ENCODE measurements at regions not wholly inside any gene's neighbourhood (a gene's known extent, or its start where the extent isn't known, plus 50 kb on each side); places are given as distances from the start of the nearest gene placed in this dataset.
A peak's percentile ranks its signal among the peaks of the same experiment; 100 is the strongest.

DNA sequence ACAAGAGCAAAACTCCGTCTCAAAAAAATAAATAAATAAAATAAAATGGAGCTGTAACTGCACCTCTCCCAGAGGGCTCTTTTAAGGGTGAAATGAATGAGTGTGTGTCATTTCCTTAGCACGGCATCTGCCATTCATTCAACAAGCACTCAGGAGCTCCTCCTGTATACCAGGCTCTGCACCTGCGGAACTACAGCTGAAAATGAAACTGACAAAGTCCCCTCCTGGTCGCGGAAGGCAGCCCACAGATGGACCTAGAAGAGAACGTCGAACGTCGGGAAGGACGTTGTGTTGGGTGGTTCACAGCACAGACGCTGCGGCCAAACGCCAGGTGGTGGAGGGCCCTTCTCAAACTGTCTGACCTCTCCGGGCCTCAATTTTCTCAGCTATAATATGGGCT is 256.4 kb downstream of the TFAP2C start:
- TF ChIP-seq, protein P1, sequence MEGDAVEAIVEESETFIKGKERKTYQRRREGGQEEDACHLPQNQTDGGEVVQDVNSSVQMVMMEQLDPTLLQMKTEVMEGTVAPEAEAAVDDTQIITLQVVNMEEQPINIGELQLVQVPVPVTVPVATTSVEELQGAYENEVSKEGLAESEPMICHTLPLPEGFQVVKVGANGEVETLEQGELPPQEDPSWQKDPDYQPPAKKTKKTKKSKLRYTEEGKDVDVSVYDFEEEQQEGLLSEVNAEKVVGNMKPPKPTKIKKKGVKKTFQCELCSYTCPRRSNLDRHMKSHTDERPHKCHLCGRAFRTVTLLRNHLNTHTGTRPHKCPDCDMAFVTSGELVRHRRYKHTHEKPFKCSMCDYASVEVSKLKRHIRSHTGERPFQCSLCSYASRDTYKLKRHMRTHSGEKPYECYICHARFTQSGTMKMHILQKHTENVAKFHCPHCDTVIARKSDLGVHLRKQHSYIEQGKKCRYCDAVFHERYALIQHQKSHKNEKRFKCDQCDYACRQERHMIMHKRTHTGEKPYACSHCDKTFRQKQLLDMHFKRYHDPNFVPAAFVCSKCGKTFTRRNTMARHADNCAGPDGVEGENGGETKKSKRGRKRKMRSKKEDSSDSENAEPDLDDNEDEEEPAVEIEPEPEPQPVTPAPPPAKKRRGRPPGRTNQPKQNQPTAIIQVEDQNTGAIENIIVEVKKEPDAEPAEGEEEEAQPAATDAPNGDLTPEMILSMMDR (IDR thresholded peaks at IDR 0.05; ENCODE audit: partially characterized antibody, unreplicated experiment) = no peak
- no peak overlapping the region for H3K4me3 Mint-ChIP-seq (ENCODE audit: unreplicated experiment)
- no peaks in the 10 kb centered on the region for H3K4me1 Mint-ChIP-seq (ENCODE audit: low read depth, unreplicated experiment)
- H3K36me3 Mint-ChIP-seq (ENCODE audit: unreplicated experiment) = no peaks in the 10 kb centered on the region
- no peak for DNase-seq
- peaks cover 2% of the 10 kb centered on the region for H3K27me3 Mint-ChIP-seq (ENCODE audit: unreplicated experiment)
- peaks cover 3% of the 10 kb centered on the region for H3K9me3 Mint-ChIP-seq (ENCODE audit: unreplicated experiment)
- H3K27ac Mint-ChIP-seq (ENCODE audit: unreplicated experiment) = no peak overlapping the region

DNA sequence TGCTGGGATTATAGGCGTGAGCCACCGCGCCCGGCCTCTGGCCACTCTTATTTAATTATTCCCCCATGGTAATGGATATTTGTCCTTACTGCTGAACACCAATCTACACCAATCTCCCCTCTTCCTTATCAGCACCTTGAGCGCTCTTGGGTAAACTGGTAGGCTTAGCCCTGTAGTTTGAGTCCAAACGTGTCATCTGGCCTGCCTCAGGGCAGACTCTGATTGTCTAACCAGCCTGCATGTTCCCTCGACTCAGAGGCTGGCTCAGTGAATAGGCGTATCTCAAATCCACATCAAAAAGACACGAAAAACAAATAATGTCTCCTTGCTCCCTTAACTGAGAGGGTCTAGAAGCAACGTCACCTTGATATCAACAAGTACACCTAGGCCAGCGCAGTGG is 260.9 kb downstream of the TFAP2C start:
- H3K4me1 Mint-ChIP-seq (ENCODE audit: low read depth, unreplicated experiment) = peaks cover under 1% of the 10 kb centered on the region
- peaks cover 5% of the 10 kb centered on the region for H3K9me3 Mint-ChIP-seq (ENCODE audit: unreplicated experiment)
- H3K4me3 Mint-ChIP-seq (ENCODE audit: unreplicated experiment) = no peak overlapping the region
- TF ChIP-seq, protein P1 (IDR thresholded peaks at IDR 0.05; ENCODE audit: partially characterized antibody, unreplicated experiment) = no peak
- H3K27ac Mint-ChIP-seq (ENCODE audit: unreplicated experiment) = no peak overlapping the region
- no peak for DNase-seq
- no peaks in the 10 kb centered on the region for H3K36me3 Mint-ChIP-seq (ENCODE audit: unreplicated experiment)
- H3K27me3 Mint-ChIP-seq (ENCODE audit: unreplicated experiment) = no peaks in the 10 kb centered on the region

- no peak for DNase-seq
- TF ChIP-seq, protein P1 (IDR thresholded peaks at IDR 0.05; ENCODE audit: partially characterized antibody, unreplicated experiment) = no peak
- Mint-ChIP-seq H3K36me3 (ENCODE audit: unreplicated experiment) (no peaks in the 10 kb centered on the region), H3K27me3 (ENCODE audit: unreplicated experiment) (peaks cover 4% of the 10 kb centered on the region), H3K4me3 (ENCODE audit: unreplicated experiment) (no peak overlapping the region), H3K27ac (ENCODE audit: unreplicated experiment) (no peak overlapping the region), H3K4me1 (ENCODE audit: low read depth, unreplicated experiment) (peaks cover 10% of the 10 kb centered on the region), H3K9me3 (ENCODE audit: unreplicated experiment) (peaks cover 3% of the 10 kb centered on the region)
Measured at GRCh38 chr20:56893226-56893917, 264.3 kb downstream of the TFAP2C start.

GRCh38 chr20:56896447-56896846 is 267.3 kb downstream of the TFAP2C start:
- peaks cover 10% of the 10 kb centered on the region for H3K4me1 Mint-ChIP-seq (ENCODE audit: low read depth, unreplicated experiment)
- no peak overlapping the region for H3K27ac Mint-ChIP-seq (ENCODE audit: unreplicated experiment)
- H3K9me3 Mint-ChIP-seq (ENCODE audit: unreplicated experiment) = peaks cover 4% of the 10 kb centered on the region
- no peak overlapping the region for H3K4me3 Mint-ChIP-seq (ENCODE audit: unreplicated experiment)
- H3K27me3 Mint-ChIP-seq (ENCODE audit: unreplicated experiment) = peaks cover 4% of the 10 kb centered on the region
- DNase-seq = no peak
- peaks cover 9% of the 10 kb centered on the region for H3K36me3 Mint-ChIP-seq (ENCODE audit: unreplicated experiment)
- TF ChIP-seq, protein P1 (IDR thresholded peaks at IDR 0.05; ENCODE audit: partially characterized antibody, unreplicated experiment) = no peak

- TF ChIP-seq, protein P1 (IDR thresholded peaks at IDR 0.05; ENCODE audit: partially characterized antibody, unreplicated experiment) = no peak
- peaks cover 6% of the 10 kb centered on the region for H3K9me3 Mint-ChIP-seq (ENCODE audit: unreplicated experiment)
- peaks cover 10% of the 10 kb centered on the region for H3K4me1 Mint-ChIP-seq (ENCODE audit: low read depth, unreplicated experiment)
- peaks cover 9% of the 10 kb centered on the region for H3K36me3 Mint-ChIP-seq (ENCODE audit: unreplicated experiment)
- H3K4me3 Mint-ChIP-seq (ENCODE audit: unreplicated experiment) = no peak overlapping the region
- peaks cover 4% of the 10 kb centered on the region for H3K27me3 Mint-ChIP-seq (ENCODE audit: unreplicated experiment)
- peak; percentile 43 for DNase-seq
- no peak overlapping the region for H3K27ac Mint-ChIP-seq (ENCODE audit: unreplicated experiment)
Measured at GRCh38 chr20:56897318-56897957, 268.3 kb downstream of the TFAP2C start.

All from glutamatergic neuron (in vitro differentiated cells).